ENCODE measurements at regions not wholly inside any gene's neighbourhood (a gene's known extent, or its start where the extent isn't known, plus 50 kb on each side); places are given as distances from the start of the nearest gene placed in this dataset.

DNA sequence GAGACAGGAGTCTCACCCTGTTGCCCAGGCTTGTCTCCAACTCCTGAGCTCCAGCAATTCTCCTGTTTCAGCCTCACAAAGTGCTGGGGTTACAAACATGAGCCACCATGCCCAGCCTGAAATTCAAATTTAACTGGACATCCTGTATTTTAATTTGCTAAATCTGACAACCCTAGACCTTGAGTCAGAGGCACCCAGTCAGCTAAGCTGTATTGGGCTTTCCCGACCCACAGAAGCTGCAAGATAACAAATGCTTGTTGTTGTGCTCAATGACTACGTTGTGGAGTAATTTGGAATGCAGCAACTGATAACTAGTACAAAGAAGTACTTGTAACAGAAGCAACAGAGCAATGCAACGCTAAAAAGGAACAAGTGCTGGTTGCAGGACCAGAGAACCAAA lies 533.1 kb downstream of the NTRK2 start:
- TF ChIP-seq CTCF (optimal IDR thresholded peaks at IDR 0.05 in 1 of 3, IDR thresholded peaks at IDR 0.05 in 1 of 3, conservative IDR thresholded peaks at IDR 0.05 in 1 of 3; ENCODE audit: extremely low read depth in 1 of 3, insufficient read depth in 2 of 3, low read length in 3 of 3) (no peak), EZH2 (IDR thresholded peaks at IDR 0.05; ENCODE audit: low read length) (no peak)
